Fibroblast of the conjunctiva (primary cell): ENCODE measurements at regions not wholly inside any gene's neighbourhood (a gene's known extent, or its start where the extent isn't known, plus 50 kb on each side); places are given as distances from the start of the nearest gene placed in this dataset.
"Not testable (repeated sequence)": the region's sequence is repeated elsewhere in the genome, so short reads cannot be mapped to it uniquely, and the experiment has no call there.

Source experiments
- DNase-seq: peaks from one replicate; pipeline ENCODE4 v3.0.0-alpha.2; 2010; ENCODE audit warnings: low read depth

DNA sequence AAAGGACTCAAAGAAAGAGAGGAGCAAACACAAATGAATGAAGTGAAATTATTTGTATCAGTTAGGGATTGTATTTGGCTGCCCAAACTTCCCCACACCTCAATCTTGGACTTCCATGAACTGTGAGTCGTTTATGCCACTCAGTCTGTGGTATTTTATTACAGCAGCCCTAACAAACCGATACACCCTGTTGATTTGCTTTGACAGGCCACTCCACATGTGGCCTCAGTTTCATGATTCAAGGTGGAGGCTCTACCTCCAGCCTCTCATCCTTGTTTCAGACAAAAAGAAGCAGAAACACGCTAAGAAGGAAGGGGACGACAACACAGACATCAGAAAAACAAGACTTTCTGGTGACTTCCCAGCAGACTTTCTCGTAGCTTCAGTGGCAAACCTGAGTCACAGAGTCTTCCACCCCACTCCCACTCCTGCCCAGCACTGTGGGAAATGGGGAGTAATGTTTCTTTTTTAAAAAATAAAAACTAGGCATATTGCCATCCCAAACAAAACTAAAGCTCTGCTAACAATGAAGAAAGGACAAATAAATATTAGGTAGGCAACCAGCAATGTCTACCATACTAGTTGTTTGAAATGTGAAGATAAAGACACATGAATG, 52.2 kb upstream of the ABCA1 start:
- DNase-seq: no peak

DNA sequence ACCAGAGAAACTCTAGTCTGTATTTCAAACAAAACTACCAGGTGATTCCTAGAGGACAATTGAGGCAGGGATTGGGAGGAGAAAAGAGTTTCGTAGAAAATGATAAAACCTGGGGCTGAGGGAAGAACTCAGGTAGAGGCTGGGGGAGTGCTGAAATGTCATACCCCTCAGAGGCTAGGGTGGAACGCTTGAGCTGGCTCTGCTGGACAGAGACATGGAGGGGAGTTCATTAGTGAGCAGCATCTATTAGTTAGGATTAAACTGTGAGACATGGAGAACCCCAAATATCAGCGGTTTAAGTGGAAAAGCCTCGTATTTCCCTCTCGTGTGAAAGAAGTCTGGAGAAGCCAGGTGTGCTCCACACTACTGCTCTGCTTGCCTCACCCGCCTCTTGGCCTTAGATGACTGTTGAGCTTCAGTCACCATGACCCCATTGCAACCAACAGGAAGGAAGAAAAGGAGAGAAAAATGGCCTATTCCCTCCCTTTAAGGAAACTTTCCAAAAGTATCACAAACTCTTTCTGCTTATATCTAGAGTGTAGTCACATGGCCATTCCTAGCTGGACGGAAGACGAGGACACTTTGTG, 53.7 kb upstream of the ABCA1 start:
- DNase-seq: no peak

DNA sequence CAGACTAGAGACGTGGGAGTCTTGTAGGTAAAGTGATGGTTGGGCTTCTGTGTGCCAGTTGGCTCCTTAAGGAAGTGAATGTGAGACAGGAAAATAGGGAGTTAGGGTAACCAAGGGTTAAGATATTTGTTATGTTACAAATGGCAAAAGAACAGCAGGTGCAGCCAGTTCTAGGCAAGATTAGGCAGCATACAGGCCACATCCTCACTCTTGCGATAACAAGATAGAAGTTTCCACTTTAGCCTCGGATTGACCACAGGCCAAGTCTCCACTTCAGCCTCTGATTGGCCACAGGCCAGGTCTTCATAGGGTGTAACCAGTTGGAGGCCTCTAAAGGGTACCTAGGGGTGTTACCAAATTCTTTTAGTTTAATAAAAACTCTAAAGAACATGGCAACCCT, 54.6 kb upstream of the ABCA1 start:
- no peak for DNase-seq

DNA sequence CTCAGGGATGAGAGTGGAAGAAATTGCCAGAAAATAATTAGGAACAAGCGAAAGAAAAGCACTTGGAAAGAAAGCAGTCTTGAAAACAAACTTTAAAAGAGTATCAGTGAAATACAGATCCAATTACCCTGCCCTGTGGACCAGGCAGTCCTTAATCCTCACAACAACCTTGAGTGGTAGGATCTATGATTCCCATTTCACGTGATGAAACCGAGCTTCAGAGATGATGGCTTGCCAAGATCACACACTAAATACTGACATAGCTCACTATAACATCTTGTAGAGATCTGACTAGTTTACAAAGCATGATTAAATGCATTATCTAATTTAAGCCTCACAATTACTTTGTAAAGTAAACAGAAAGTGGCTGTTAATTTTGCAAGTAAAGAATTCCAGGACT, 55.5 kb upstream of the ABCA1 start:
- no peak for DNase-seq

DNA sequence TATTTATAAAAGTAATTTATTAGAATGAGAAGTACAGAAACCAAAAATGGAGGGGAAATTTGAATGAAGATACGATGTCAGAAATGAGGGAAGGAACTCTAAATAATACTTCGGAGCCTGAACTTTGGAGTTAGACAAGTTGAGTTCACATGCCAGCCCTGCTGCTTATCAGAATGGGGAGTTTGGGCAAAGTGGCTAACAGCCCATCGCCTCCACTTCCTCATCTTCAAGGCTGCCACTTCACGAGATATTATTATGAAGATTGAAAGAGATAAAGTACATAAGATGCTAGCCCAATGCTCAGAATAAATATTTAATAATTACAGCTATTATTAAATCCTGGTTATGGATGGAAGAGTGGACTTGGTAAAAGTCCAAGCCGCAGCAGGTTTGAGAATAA, 56.2 kb upstream of the ABCA1 start:
- no peak for DNase-seq

DNA sequence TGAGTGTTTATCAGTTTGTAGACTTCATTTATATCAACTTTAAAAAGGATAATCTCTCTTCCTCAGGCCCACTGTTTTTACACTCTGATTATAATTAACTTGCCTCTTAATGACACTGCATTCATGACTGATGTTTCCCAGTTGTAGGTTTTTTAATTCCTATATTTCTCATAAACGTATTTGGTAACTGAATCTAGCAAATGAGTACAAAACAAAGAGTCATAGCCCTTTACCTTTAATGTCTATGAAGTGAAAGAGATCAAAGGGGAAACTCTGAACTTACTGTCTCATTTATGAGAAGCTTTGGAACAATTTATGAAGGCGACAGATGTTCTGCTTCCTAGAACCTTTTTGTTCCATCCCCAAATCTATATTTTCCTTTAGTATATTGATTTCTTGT, 56.6 kb upstream of the ABCA1 start:
- no peak for DNase-seq

DNA sequence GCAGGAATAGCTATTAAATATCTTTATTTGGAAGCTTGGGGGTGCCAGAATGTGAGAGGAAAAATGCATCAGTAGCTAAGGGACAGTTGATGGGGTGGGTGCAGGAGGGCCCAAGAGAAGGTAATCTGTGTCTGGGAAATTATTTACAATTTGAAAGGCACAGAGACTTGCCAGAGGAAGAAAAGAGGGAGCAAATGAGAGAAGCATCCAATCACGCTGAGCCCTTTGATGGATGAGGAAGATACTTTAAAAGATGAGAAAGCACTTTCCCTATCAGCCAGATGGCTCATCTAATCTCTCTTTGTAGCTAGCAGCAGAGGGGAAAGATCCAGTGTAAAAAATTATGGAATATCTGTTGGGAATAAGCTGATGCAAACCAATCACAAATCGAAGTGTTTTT, 57.0 kb upstream of the ABCA1 start:
- no peak for DNase-seq

DNA sequence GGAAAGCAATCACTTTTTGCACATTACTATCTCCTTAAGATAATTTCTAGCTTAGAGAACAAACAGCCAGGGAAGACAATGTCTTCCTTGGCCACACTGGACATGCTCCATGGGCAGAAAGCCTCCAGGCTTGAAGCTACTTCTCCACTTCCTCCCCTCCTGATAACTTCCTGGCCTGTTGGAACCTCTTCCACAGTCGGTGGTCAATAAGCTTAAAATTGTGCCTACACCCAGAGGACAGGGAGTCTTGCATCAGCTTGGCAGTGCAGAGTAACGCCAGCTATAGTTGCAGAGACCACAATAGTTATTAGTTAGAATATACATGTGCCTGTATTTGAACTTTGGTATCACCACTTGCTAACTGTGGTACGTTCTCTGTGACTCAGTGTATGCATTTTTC, 58.1 kb upstream of the ABCA1 start:
- DNase-seq: no peak

DNA sequence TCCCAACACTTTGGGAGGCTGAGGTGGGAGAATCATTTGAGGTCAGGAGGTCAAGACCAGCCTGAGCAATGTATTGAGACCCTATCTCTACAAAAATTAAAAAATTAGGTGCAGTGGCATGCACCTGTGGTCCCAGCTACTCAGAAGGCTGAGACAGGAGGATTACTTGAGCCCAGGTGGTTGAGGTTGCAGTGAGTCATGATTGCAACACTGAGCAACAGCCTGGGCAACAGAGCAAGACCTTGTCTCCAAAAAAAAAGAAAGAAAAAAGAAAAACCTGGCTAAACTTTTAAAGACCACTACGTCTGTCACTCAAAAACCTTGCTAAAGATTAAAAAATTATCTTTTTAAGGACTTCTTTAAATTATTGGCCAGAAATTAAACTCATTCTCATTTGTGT, 59.8 kb upstream of the ABCA1 start:
- no peak for DNase-seq

DNA sequence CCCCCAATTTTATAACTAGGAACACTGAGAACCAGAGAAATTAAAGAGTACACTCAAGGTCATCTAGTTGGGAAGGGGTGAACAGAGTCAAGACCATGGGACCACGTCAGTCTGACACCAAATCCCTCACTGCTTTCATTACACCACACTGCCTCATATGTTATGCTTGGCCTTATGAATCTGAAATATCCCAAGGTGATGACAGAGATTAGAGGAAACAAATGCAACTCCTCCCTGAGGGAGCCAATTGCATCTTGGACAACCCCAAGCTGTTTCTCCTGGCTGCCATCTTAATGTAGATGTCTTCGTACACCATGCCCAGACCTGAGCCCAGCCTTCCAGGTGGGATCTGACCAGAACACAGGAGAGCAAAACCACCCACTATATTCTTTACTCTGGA, 60.6 kb upstream of the ABCA1 start:
- no peak for DNase-seq

DNA sequence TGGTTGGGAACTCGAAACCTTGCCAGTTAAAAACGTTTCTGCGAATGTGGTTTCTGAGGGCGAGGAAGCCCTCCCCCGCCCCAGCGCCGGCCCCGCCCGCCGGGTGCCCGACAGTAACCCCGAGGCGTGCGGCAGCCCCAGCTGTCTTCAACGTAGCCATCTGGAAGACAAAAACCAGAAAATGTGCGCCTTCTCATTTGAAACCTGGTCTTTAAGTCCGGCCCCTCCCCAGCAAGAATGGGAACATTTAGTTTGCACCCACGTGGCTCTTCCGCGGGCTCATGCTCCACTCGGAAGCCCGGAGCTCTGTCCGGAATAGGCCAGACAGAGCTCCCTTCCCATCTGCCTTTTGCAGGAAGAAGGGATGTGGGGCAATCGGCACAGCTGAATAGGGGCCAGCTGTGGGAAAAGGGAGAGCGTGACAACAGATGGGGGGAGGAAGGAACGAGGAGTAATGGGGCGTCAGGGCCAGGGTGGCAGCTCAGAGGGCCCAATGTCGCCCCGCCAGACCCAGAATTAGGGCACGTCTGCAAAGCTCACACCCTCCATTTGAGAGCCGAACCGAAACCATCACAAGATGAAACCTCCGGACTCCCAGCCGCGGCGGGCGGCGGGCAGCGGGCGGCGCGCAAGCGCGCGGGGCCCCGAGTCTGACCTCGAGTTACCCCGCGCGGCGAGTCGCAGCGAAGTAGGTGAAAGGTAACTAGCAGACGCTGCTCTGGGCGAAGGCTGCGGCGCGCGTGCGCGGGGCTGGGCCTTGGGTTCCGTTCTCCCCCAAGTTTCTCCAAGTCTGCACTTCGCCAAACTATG, 63.4 kb upstream of the ABCA1 start:
- DNase-seq: peak; percentile 69

DNA sequence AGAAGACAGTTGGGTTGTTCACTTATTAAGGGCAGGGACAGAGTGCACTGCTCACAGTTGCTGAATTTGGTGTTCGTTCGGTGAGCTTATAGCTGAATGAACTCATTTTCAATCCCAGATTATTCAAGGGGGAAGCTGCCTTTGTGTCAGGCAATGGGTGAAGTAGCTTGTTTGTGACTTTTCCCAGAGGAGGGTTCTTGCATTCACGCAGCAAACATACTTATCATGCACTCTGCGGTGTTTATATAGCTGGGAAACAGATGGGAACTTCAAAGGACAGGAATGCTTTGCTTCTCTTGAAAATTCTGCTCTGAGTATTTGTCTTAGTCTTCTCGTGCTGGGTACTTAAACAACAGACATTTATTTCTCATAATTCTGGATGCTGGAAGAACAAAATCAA, 64.7 kb upstream of the ABCA1 start:
- no peak for DNase-seq

DNA sequence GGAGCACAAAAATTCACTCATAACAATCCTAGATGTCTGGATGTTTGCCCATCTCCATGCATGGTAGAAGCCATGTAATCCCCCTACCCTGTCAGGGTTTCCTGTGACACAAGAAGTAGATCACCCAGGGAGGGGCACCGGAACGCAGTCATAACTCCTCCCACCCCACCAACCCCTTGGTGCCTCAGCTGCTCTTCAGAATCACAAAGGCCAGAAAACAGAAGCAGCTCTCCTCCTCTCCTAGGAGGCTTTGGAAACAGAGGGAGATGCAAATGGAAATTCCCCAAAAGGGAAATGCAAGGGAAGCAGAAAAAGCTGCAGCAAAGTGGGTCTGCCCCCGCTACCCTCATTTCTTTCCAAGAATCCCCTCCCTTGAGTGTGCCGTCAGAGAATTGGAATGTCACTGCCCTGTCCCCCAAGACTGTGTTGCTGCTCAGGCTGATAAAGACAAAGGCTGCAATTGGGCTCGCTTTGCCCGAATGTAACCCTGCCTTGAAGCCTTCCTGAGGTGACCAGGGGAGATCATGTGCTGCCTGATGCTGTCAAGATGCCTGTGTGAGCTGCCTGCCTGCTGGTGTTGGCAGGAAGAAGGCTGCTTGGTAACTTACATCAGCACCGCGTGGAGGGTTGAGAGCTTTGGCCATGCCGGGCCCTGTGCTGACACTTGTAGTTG, 65.5 kb upstream of the ABCA1 start:
- DNase-seq: peak; percentile 37

DNA sequence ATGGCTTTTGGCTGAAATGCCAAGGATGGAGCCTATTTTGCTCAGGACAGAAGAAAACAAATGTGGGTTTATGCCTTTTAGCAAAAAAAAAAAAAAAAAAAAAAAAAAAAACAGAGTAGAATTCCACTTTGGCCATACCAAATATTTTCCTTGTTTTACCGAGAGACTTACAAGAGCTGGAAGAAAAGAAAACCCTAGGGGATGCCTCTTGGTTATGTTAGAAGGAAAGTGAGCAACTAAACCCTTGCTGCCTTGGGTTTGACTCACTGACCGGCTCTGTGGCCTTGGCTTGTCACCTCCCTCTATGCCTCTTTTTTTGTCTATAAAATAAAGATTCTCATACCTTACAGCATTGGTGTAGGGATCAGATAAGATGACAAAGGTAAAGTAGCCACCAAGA, 69.6 kb upstream of the ABCA1 start:
- no peak for DNase-seq

DNA sequence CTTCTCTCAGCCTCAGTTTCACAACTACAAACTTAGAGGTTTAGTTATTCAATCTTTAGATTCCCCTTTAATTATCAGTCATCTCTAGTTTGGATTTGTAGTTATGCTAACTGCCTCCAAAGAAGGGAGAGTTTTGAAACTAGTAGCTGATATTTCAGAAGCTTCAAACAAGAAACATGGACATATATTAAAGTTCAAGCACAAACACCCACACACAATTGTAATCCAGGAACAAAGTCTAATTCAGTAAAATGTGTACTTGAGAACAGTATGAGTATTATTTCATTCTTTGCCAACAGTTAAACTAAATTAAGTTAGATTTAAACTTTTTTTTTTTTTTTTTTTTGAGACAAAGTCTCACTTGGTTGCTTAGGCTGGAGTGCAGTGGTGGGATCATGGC, 71.2 kb upstream of the ABCA1 start:
- no peak for DNase-seq

DNA sequence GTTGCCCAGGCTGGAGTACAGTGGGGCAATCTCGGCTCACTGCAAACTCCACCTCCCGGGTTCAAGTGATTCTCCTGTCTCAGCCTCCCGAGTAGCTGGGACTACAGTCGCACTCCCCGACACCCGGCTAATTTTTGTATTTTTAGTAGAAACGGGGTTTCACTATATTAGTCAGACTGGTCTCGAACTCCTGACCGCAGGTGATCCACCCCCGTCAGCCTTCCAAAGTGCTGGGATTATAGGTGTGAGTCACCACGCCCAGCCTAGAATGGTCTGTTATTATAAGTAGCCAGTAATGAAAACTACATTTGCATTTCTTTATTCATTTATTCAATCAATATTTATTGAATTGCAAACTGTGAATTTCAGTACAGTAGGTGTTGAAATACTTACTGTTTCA, 72.6 kb upstream of the ABCA1 start:
- DNase-seq: not testable (repeated sequence)

DNA sequence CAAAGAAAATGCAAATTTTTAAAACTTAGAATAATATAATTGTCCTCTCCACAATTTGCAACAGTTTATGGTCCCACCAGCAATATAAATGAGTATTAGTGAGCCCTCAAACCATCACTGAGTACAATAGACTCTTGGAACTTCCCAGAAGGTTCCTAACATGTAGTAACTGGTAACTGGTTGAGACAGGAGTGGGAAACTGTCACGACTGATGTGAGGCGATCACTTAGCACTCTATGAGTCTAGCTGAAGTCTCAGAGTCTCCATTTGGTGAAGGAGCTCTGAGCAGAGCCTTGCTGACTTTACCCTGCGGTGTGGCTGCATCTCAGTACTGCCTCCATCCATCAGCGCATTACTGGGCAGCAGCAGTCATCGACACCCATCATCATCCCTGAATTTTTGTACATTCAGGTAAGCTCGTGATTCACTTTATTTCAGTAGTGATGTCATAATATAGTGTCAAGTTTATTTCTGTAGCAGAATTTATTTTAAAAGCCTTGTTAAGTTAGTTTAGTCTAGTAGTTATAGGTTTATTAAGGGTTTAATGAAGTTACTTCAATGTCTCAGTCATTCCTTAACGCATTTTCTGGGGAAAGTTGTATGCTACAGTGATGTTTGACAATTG, 76.6 kb upstream of the ABCA1 start:
- DNase-seq: no peak

DNA sequence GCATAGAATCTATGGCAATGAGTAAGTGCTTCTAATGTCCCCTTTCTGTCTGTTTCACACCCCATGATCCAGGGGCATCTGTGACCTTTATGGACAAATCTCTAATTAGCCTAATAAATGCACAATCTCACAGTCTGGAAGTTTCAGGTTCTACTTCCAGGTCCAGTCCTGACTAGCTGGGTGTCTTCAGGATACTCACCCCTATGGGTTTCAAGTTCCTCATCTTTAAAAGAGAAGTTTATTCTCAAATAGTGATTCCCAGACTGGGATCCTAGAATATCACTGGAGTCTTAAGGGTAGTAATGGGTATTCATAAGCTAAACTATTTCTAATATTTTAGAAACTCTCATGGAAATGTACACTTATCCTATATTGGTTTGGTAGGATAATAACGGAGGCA, 77.2 kb upstream of the ABCA1 start:
- no peak for DNase-seq

DNA sequence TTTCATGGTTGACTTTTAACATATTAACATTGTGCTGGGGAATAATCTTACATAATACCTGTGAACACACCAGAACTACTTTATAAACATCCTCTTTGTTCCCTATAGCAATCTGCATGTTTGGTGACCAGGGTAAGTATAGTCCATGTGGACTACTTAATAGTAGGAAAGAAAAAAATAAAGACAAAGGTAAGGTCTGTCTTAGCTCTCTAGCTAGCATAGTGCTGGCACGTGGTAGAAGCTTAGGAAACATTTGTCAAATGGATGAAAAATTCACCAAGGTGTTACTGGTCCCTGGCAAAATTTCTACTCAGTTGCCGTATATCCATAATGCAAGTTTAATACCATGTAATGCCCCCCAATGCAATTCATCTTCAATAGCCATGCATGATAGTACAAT, 78.6 kb upstream of the ABCA1 start:
- no peak for DNase-seq

DNA sequence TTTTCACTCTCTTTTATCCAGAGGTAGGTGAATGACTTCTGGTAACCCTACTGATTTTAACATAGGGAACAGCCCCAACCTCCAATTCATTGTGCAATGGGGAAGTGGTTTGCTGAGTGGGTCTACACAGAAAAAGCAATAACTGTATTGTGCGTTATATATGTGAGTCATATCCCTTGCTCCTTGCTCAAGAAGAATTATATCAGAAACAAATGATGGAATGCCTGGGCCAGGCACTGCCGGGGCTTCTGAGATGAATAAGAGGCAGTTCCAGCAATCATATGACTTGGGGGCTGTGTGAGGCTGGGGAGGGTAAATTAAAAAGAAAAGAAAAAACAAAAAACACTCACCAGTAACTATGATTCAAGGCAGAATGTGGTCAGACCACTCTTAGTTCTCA, 79.2 kb upstream of the ABCA1 start:
- peak; percentile 52 for DNase-seq

DNA sequence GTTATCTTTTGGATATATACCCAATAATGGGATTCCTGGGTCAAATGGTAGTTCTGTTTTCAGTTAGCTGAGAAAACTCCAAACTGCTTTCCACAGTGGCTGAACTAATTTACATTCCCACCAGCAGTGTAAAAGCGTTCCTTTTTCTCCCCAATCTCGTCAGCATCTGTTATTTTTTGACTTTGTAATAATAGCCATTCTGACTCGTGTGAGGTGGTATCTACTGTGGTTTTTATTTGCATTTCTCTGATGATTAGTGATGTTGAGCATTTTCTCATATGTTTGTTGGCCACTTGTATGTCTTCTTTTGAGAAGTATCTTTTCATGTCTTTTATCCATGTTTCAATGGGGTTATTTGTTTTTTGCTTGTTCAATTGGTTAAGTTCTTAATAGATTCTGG, 82.1 kb upstream of the ABCA1 start:
- not testable (repeated sequence) for DNase-seq

DNA sequence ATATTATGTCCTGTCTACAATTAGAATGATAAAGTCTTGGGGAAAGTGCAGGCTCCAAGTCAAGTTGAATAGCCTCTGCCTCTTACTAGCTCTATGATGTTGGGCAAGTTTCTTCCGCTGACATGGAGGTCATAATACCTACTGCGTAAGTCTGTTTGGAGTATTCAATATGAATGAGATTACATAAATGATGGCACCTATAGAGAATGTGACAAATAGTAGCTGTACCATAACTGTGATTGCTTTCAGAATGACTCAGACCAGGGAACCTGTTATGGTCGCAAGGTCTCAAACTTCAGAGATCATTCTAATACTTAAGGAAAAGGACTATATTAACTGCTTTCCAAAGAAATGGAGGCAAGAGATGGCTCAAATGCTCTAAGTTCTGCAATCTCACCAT, 94.0 kb upstream of the ABCA1 start:
- no peak for DNase-seq

DNA sequence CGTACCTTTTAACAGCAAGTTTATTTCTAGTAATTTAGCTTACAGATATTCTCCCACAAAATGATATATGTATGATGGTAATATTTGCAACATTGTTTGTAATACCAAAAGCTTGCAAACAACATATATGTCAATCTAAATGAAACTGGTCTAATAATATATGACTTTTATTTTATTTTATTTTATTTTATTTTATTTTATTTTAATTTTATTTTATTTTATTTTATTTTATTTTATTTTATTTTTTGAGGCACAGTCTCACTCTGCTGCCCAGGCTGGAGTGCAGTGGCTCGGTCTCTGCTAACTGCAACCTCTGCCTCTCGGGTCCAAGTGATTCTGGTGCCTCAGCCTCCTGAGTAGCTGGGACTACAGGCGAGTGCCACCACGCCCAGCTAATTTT, 94.6 kb upstream of the ABCA1 start:
- DNase-seq: not testable (repeated sequence)
